CD4-positive, alpha-beta memory T cell (primary cell): ENCODE measurements at regions not wholly inside any gene's neighbourhood (a gene's known extent, or its start where the extent isn't known, plus 50 kb on each side); places are given as distances from the start of the nearest gene placed in this dataset.
A peak's percentile ranks its signal among the peaks of the same experiment; 100 is the strongest.

Experiments
- CTCF ChIA-PET: fragments of 350-600 bp; sonication (Branson Sonifier 250); formaldehyde crosslinking; loops from one replicate; lab custom pipeline; 2021; ENCODE audit warnings: inconsistent platforms; ENCODE audit not compliant: partially characterized antibody; lab: Charles Lee
- POLR2A ChIA-PET: fragments of 350-600 bp; sonication (Branson Sonifier 250); formaldehyde crosslinking; loops from one replicate; lab custom pipeline; 2021; ENCODE audit not compliant: partially characterized antibody; lab: Charles Lee
- DNase-seq, 5 donors: peaks; one replicate each; pipeline versions ENCODE4 v3.0.0 to v3.0.0-alpha.2; 2020 to 2022; ENCODE audit warnings: mixed read lengths in 1 of 5
- H3K27ac ChIP-seq: one replicate; pipeline ENCODE4 v1.7.0; 2013; ENCODE audit warnings: low read depth, low read length
- H3K27me3 ChIP-seq: 2 replicates; pipeline ENCODE4 v1.7.0; 2013; ENCODE audit warnings: mild to moderate bottlenecking, low read length, moderate library complexity; ENCODE audit not compliant: insufficient read depth
- H3K36me3 ChIP-seq: 2 replicates; pipeline ENCODE4 v1.7.0; 2013; ENCODE audit warnings: mild to moderate bottlenecking, low read length, moderate library complexity; ENCODE audit not compliant: insufficient read depth
- H3K4me1 ChIP-seq: 2 replicates; pipeline ENCODE4 v1.7.0; 2013; ENCODE audit warnings: mild to moderate bottlenecking, low read length, moderate library complexity; ENCODE audit not compliant: insufficient read depth
- H3K4me3 ChIP-seq, 2 donors: one replicate each; pipeline ENCODE4 v1.7.0; 2013; ENCODE audit warnings: low read length in 2 of 2, mild to moderate bottlenecking in 1 of 2
- H3K9me3 ChIP-seq, 2 donors: one replicate each; pipeline ENCODE4 v1.7.0; 2013; ENCODE audit warnings: low read length in 2 of 2, control low read depth in 1 of 2; ENCODE audit not compliant: control insufficient read depth in 1 of 2
- H3K27ac Mint-ChIP-seq, 7 donors: one replicate each; pipeline ENCODE4 v1.8.0; 2020 to 2021; ENCODE audit warnings: mixed read lengths in 7 of 7, mild to moderate bottlenecking in 6 of 7, inconsistent platforms in 3 of 7, moderate library complexity in 3 of 7
- H3K27me3 Mint-ChIP-seq, 2 donors: one replicate each; pipeline ENCODE4 v1.8.0; 2020 to 2021; ENCODE audit warnings: mixed read lengths in 2 of 2
- H3K36me3 Mint-ChIP-seq, 2 donors: one replicate each; pipeline ENCODE4 v1.8.0; 2020 to 2021; ENCODE audit warnings: mixed read lengths in 2 of 2, inconsistent platforms in 1 of 2, mild to moderate bottlenecking in 1 of 2
- H3K4me1 Mint-ChIP-seq, 4 donors: one replicate each; pipeline ENCODE4 v1.8.0; 2020 to 2021; ENCODE audit warnings: mixed read lengths in 4 of 4, mild to moderate bottlenecking in 1 of 4
- H3K4me3 Mint-ChIP-seq, 8 donors: one replicate each; pipeline ENCODE4 v1.8.0; 2020 to 2021; ENCODE audit warnings: mixed read lengths in 8 of 8, mild to moderate bottlenecking in 7 of 8, moderate library complexity in 6 of 8, inconsistent platforms in 3 of 8
- H3K9me3 Mint-ChIP-seq, 8 donors: one replicate each; pipeline ENCODE4 v1.8.0; 2020 to 2021; ENCODE audit warnings: mixed read lengths in 8 of 8, mild to moderate bottlenecking in 5 of 8, inconsistent platforms in 3 of 8, moderate library complexity in 1 of 8
- intact Hi-C: fragments of 100-400 bp; cut with micrococcal nuclease; formaldehyde crosslinking; loops from one replicate; pipeline ENCODE4 v1.15.1; 2023

GRCh38 chr1:81430236-81430938 is 370.3 kb upstream of the ADGRL2 start:
- no peaks in the 10 kb centered on the region for H3K9me3 ChIP-seq
- Mint-ChIP-seq H3K27ac (no peak overlapping the region), H3K27me3 (no peaks in the 10 kb centered on the region), H3K4me3 (no peak overlapping the region), H3K9me3 (peaks cover 0 to 12% (median 3%) of the 10 kb centered on the region in 8 donors), H3K4me1 (no peaks in the 10 kb centered on the region), H3K36me3 (no peaks in the 10 kb centered on the region)
- ChIA-PET CTCF (no interaction called here), POLR2A (no interaction called here)
- no peak overlapping the region for H3K27ac ChIP-seq
- no peaks in the 10 kb centered on the region for H3K36me3 ChIP-seq
- H3K27me3 ChIP-seq = no peaks in the 10 kb centered on the region
- H3K4me3 ChIP-seq = no peak overlapping the region
- DNase-seq = no peak
- H3K4me1 ChIP-seq = no peaks in the 10 kb centered on the region
- intact Hi-C loops = no loop called here

- Mint-ChIP-seq H3K9me3 (peaks cover 0 to 12% (median 3%) of the 10 kb centered on the region in 8 donors), H3K27ac (no peak overlapping the region)
- intact Hi-C loops = no loop called here
Measured at GRCh38 chr1:81428998-81429397, 371.7 kb upstream of the ADGRL2 start.

GRCh38 chr1:81424816-81425215 is 375.9 kb upstream of the ADGRL2 start:
- Histone ChIP-seq H3K27ac (no peak overlapping the region), H3K9me3 (no peaks in the 10 kb centered on the region), H3K4me3 (no peak overlapping the region), H3K36me3 (no peaks in the 10 kb centered on the region), H3K27me3 (no peaks in the 10 kb centered on the region), H3K4me1 (no peaks in the 10 kb centered on the region)
- no peak for DNase-seq
- CTCF ChIA-PET = no interaction called here
- H3K36me3 Mint-ChIP-seq = no peaks in the 10 kb centered on the region
- no peaks in the 10 kb centered on the region for H3K27me3 Mint-ChIP-seq
- H3K27ac Mint-ChIP-seq = no peak overlapping the region
- H3K4me3 Mint-ChIP-seq = no peak overlapping the region
- H3K4me1 Mint-ChIP-seq = no peaks in the 10 kb centered on the region
- H3K9me3 Mint-ChIP-seq = peaks cover 0 to 8% (median 3%) of the 10 kb centered on the region in 8 donors
- POLR2A ChIA-PET = no interaction called here
- intact Hi-C loops = no loop called here

More at GRCh38 chr1:81428998-81429397, 371.7 kb upstream of the ADGRL2 start:
- Histone ChIP-seq H3K9me3 (no peaks in the 10 kb centered on the region), H3K36me3 (no peaks in the 10 kb centered on the region), H3K27ac (no peak overlapping the region), H3K27me3 (no peaks in the 10 kb centered on the region), H3K4me3 (no peak overlapping the region), H3K4me1 (no peaks in the 10 kb centered on the region)
- H3K27me3 Mint-ChIP-seq = no peaks in the 10 kb centered on the region
- no peaks in the 10 kb centered on the region for H3K36me3 Mint-ChIP-seq
- POLR2A ChIA-PET = no interaction called here
- no peaks in the 10 kb centered on the region for H3K4me1 Mint-ChIP-seq
- no peak overlapping the region for H3K4me3 Mint-ChIP-seq
- no peak for DNase-seq
- CTCF ChIA-PET = no interaction called here

GRCh38 chr1:81424061-81424460 is 376.7 kb upstream of the ADGRL2 start:
- intact Hi-C loops = no loop called here
- ChIA-PET CTCF (no interaction called here), POLR2A (no interaction called here)
- H3K4me1 Mint-ChIP-seq = no peaks in the 10 kb centered on the region
- H3K9me3 ChIP-seq = no peaks in the 10 kb centered on the region
- no peak overlapping the region for H3K27ac ChIP-seq
- H3K27me3 Mint-ChIP-seq = no peaks in the 10 kb centered on the region
- H3K27me3 ChIP-seq = no peaks in the 10 kb centered on the region
- DNase-seq = no peak
- no peak overlapping the region for H3K4me3 Mint-ChIP-seq
- no peak overlapping the region for H3K4me3 ChIP-seq
- no peak overlapping the region for H3K27ac Mint-ChIP-seq
- no peaks in the 10 kb centered on the region for H3K36me3 ChIP-seq
- H3K9me3 Mint-ChIP-seq = peaks cover 0 to 8% (median 3%) of the 10 kb centered on the region in 8 donors
- no peaks in the 10 kb centered on the region for H3K36me3 Mint-ChIP-seq
- no peaks in the 10 kb centered on the region for H3K4me1 ChIP-seq

- POLR2A ChIA-PET = no interaction called here
Measured at GRCh38 chr1:81420760-81421159, 380.0 kb upstream of the ADGRL2 start.

GRCh38 chr1:81414488-81415015 is 386.2 kb upstream of the ADGRL2 start:
- H3K9me3 Mint-ChIP-seq = peaks cover 0 to 7% (median 2%) of the 10 kb centered on the region in 8 donors
- Histone ChIP-seq H3K27me3 (no peaks in the 10 kb centered on the region), H3K9me3 (no peaks in the 10 kb centered on the region), H3K4me1 (no peaks in the 10 kb centered on the region), H3K4me3 (no peak overlapping the region), H3K27ac (no peak overlapping the region), H3K36me3 (no peaks in the 10 kb centered on the region)
- no peaks in the 10 kb centered on the region for H3K36me3 Mint-ChIP-seq
- peak overlapping the region in 1 of 8 donors; percentile 43 for H3K4me3 Mint-ChIP-seq
- H3K27me3 Mint-ChIP-seq = no peaks in the 10 kb centered on the region
- intact Hi-C loops = no loop called here
- H3K27ac Mint-ChIP-seq = no peak overlapping the region
- ChIA-PET CTCF (no interaction called here), POLR2A (no interaction called here)
- H3K4me1 Mint-ChIP-seq = no peaks in the 10 kb centered on the region
- no peak for DNase-seq

More at GRCh38 chr1:81420760-81421159, 380.0 kb upstream of the ADGRL2 start:
- no peaks in the 10 kb centered on the region for H3K27me3 Mint-ChIP-seq
- no peak overlapping the region for H3K4me3 Mint-ChIP-seq
- CTCF ChIA-PET = no interaction called here
- intact Hi-C loops = no loop called here
- Histone ChIP-seq H3K27me3 (no peaks in the 10 kb centered on the region), H3K4me3 (no peak overlapping the region), H3K4me1 (no peaks in the 10 kb centered on the region), H3K36me3 (no peaks in the 10 kb centered on the region), H3K27ac (no peak overlapping the region), H3K9me3 (no peaks in the 10 kb centered on the region)
- no peak for DNase-seq
- H3K9me3 Mint-ChIP-seq = peaks cover 0 to 3% (median 0%) of the 10 kb centered on the region in 8 donors
- no peaks in the 10 kb centered on the region for H3K36me3 Mint-ChIP-seq
- H3K27ac Mint-ChIP-seq = no peak overlapping the region
- no peaks in the 10 kb centered on the region for H3K4me1 Mint-ChIP-seq

GRCh38 chr1:81412954-81413353 is 387.8 kb upstream of the ADGRL2 start:
- no peak overlapping the region for H3K4me3 ChIP-seq
- no peak for DNase-seq
- Mint-ChIP-seq H3K9me3 (peaks cover 0 to 7% (median 2%) of the 10 kb centered on the region in 8 donors), H3K4me1 (no peaks in the 10 kb centered on the region), H3K27me3 (no peaks in the 10 kb centered on the region), H3K27ac (no peak overlapping the region), H3K4me3 (no peak overlapping the region), H3K36me3 (no peaks in the 10 kb centered on the region)
- H3K27me3 ChIP-seq = no peaks in the 10 kb centered on the region
- no peak overlapping the region for H3K27ac ChIP-seq
- intact Hi-C loops = no loop called here
- no peaks in the 10 kb centered on the region for H3K4me1 ChIP-seq
- H3K36me3 ChIP-seq = no peaks in the 10 kb centered on the region
- H3K9me3 ChIP-seq = no peaks in the 10 kb centered on the region
- CTCF ChIA-PET = no interaction called here
- POLR2A ChIA-PET = no interaction called here
